HCT116 (cell line): ENCODE measurements at regions not wholly inside any gene's neighbourhood (a gene's known extent, or its start where the extent isn't known, plus 50 kb on each side); places are given as distances from the start of the nearest gene placed in this dataset.
"Not testable (repeated sequence)": the region's sequence is repeated elsewhere in the genome, so short reads cannot be mapped to it uniquely, and the experiment has no call there.

Experiments used
- ATAC-seq: fragments of 200-7000 bp; cut with Tn5 transposase; 2 replicates; pipeline ENCODE4 v1.9.1; 2020; ENCODE audit warnings: mild to moderate bottlenecking, moderate library complexity
- BruUV-seq: library from RNA; stranded (reverse); fragments of 400-500 nt; replicated peaks from 2 replicates; lab custom pipeline; 2021; lab: Mats Ljungman, UMichigan
- CTCF ChIA-PET: fragments of 300-600 bp; sonication (Branson Sonifier 250); formaldehyde crosslinking; loops from one replicate; lab custom pipeline; 2021; ENCODE audit warnings: antibody characterized with exemption; lab: Charles Lee
- POLR2A ChIA-PET: fragments of 300-600, 350-600 bp; sonication (Branson Sonifier 250); formaldehyde crosslinking; loops from one replicate; lab custom pipeline; 2021; ENCODE audit warnings: antibody characterized with exemption; lab: Charles Lee
- RAD21 ChIA-PET, 2 experiments: fragments of 300-600 bp; sonication (Branson Sonifier 250); formaldehyde crosslinking; loops; one replicate each; lab custom pipeline; 2023; ENCODE audit warnings: low total read pairs in 2 of 2; ENCODE audit not compliant: uncharacterized antibody in 2 of 2, unreplicated experiment in 2 of 2, low non-redundant PET in 1 of 2; lab: Charles Lee
- DNase-seq: peaks from one replicate; pipeline ENCODE4 v3.0.0-alpha.2; 2010; ENCODE audit warnings: low read depth, low spot score
- H2AFZ ChIP-seq: fragments of 200-600 bp; shearing (Covaris generic), sonication (generic); 2 replicates; pipeline ENCODE4 v1.6.1; 2017; ENCODE audit warnings: low read depth, mixed run types, mixed read lengths, antibody characterized with exemption, low read length; ENCODE audit not compliant: poor library complexity, severe bottlenecking
- H3K27ac ChIP-seq: 2 replicates; pipeline ENCODE4 v1.5.1; 2012; ENCODE audit warnings: low read depth, low read length
- H3K27me3 ChIP-seq: fragments of 200-600 bp; sonication (generic); 2 replicates; pipeline ENCODE4 v1.6.1; 2016; ENCODE audit warnings: mixed run types, low read length, mixed read lengths; ENCODE audit not compliant: insufficient read depth
- H3K36me3 ChIP-seq, 2 experiments: fragments of 200-500 bp in 1 of 2; fragments of 200-600 bp in 1 of 2; sonication (Bioruptor generic) in 1 of 2; sonication (generic) in 1 of 2; 2 replicates each; pipeline versions ENCODE4 v1.5.1 to v1.6.1; 2014 to 2016; ENCODE audit warnings: low read length in 2 of 2, inconsistent platforms in 1 of 2, mixed read lengths in 1 of 2, mixed run types in 1 of 2; ENCODE audit not compliant: insufficient read depth in 2 of 2, control insufficient read depth in 1 of 2
- H3K4me1 ChIP-seq, 2 experiments: fragments of 200-600 bp in 1 of 2; sonication (generic) in 1 of 2; 2 replicates each; pipeline versions ENCODE4 v1.5.1 to v1.6.1; 2012 to 2017; ENCODE audit warnings: low read length in 2 of 2, inconsistent platforms in 1 of 2, mild to moderate bottlenecking in 1 of 2, mixed read lengths in 1 of 2, mixed run types in 1 of 2, moderate library complexity in 1 of 2; ENCODE audit not compliant: insufficient read depth in 2 of 2, control insufficient read depth in 1 of 2
- H3K4me2 ChIP-seq: fragments of 200-600 bp; sonication (generic); 2 replicates; pipeline ENCODE4 v1.6.1; 2017; ENCODE audit warnings: mixed run types, low read length, mixed read lengths
- H3K4me3 ChIP-seq, 2 experiments: fragments of 200-600 bp in 1 of 2; sonication (generic) in 1 of 2; replicated peaks in 1 of 2; 2 replicates each; pipeline ENCODE4 v1.5.1; 2011 to 2016; ENCODE audit warnings: low read length in 2 of 2, control low read depth in 1 of 2, low read depth in 1 of 2, mild to moderate bottlenecking in 1 of 2, mixed read lengths in 1 of 2, mixed run types in 1 of 2
- H3K79me2 ChIP-seq: fragments of 200-600 bp; sonication (generic); 2 replicates; pipeline ENCODE4 v1.6.1; 2017; ENCODE audit warnings: mild to moderate bottlenecking, mixed run types, low read length, moderate library complexity, mixed read lengths; ENCODE audit not compliant: insufficient read depth
- H3K9ac ChIP-seq: fragments of 200-600 bp; sonication (generic); 2 replicates; pipeline ENCODE4 v1.6.1; 2016; ENCODE audit warnings: low read length, mixed read lengths
- H3K9me2 ChIP-seq: fragments of 200-600 bp; sonication (generic), shearing (Covaris generic); 2 replicates; pipeline ENCODE4 v1.6.1; 2017; ENCODE audit warnings: mixed run types, mild to moderate bottlenecking, moderate library complexity; ENCODE audit not compliant: insufficient read depth
- H3K9me3 ChIP-seq, 2 experiments: fragments of 200-500 bp in 1 of 2; fragments of 200-600 bp in 1 of 2; sonication (Bioruptor generic) in 1 of 2; sonication (generic) in 1 of 2; 2 replicates each; pipeline ENCODE4 v1.6.1; 2014 to 2017; ENCODE audit warnings: low read length in 2 of 2, mixed read lengths in 2 of 2, inconsistent platforms in 1 of 2, low read depth in 1 of 2, mild to moderate bottlenecking in 1 of 2, mixed run types in 1 of 2, moderate library complexity in 1 of 2; ENCODE audit not compliant: control insufficient read depth in 1 of 2, insufficient read depth in 1 of 2
- H4K20me1 ChIP-seq: fragments of 200-600 bp; sonication (generic), shearing (Covaris generic); 2 replicates; pipeline ENCODE4 v1.6.1; 2017; ENCODE audit warnings: mixed run types, mild to moderate bottlenecking, moderate library complexity; ENCODE audit not compliant: insufficient read depth
- CBX3 ChIP-seq: IDR thresholded peaks from 2 replicates; pipeline ENCODE4 v1.6.1; 2012; ENCODE audit warnings: low read depth
- MAX ChIP-seq: IDR thresholded peaks from 2 replicates; pipeline ENCODE4 v1.6.1; 2012
- POLR2A ChIP-seq: IDR thresholded peaks from 2 replicates; pipeline ENCODE4 v1.7.0; 2011; ENCODE audit warnings: borderline replicate concordance; ENCODE audit not compliant: insufficient read depth, insufficient read length; ENCODE audit errors: extremely low read depth
- POLR2AphosphoS5 ChIP-seq: IDR thresholded peaks from 2 replicates; pipeline ENCODE4 v1.6.1; 2011; ENCODE audit warnings: mild to moderate bottlenecking, low read depth, low read length, moderate library complexity
- RAD21 ChIP-seq: IDR thresholded peaks from 2 replicates; pipeline ENCODE4 v1.6.1; 2012; ENCODE audit warnings: low read depth, mild to moderate bottlenecking
- SIN3A ChIP-seq: IDR thresholded peaks from 2 replicates; pipeline ENCODE4 v1.6.1; 2012; ENCODE audit warnings: low read depth
- TCF7L2 ChIP-seq: IDR thresholded peaks from 2 replicates; pipeline ENCODE4 v1.7.0; 2011; ENCODE audit warnings: borderline replicate concordance, inconsistent platforms; ENCODE audit not compliant: insufficient read depth, insufficient read length; ENCODE audit errors: extremely low read depth
- ZBTB33 ChIP-seq: IDR thresholded peaks from 2 replicates; pipeline ENCODE4 v1.6.1; 2011; ENCODE audit warnings: mild to moderate bottlenecking, low read length, moderate library complexity; ENCODE audit not compliant: insufficient replicate concordance; ENCODE audit errors: extremely low read depth
- ZNF274 ChIP-seq: fragments of 200-500 bp; sonication (Bioruptor generic); IDR thresholded peaks from 2 replicates; pipeline ENCODE4 v1.6.1; 2014; ENCODE audit warnings: mild to moderate bottlenecking, low read depth, low read length, inconsistent platforms
- intact Hi-C: fragments of 100-400 bp; cut with micrococcal nuclease; formaldehyde crosslinking; loops from 2 replicates; pipeline ENCODE4 v1.10.0; 2022

GRCh38 chr13:50626101-50626547 is 217.4 kb downstream of the DLEU7 start:
- no peak overlapping the region for H3K27ac ChIP-seq
- TF ChIP-seq ZNF274, result no peak
- TF ChIP-seq MAX, result no peak
- TF ChIP-seq TCF7L2, result no peak
- TF ChIP-seq SIN3A, result no peak
- TF ChIP-seq CBX3, result no peak
- intact Hi-C loops, result no loop called here
- ChIA-PET CTCF (no interaction called here), RAD21 (no interaction called here), POLR2A (interaction anchor here (0.7 kb wide), 1 partner anchor 283 kb away, joined by 3 read pairs; no protein-coding TSS in a partner anchor)
- H3K4me2 ChIP-seq, result no peak overlapping the region
- no peaks in the 10 kb centered on the region for H3K27me3 ChIP-seq
- no TSS peak for BruUV-seq
- H3K36me3 ChIP-seq, result no peaks in the 10 kb centered on the region
- H4K20me1 ChIP-seq, result no peaks in the 10 kb centered on the region
- DNase-seq (no peak), ATAC-seq (no peak)
- H3K9ac ChIP-seq, result no peak overlapping the region
- no peaks in the 10 kb centered on the region for H3K9me3 ChIP-seq
- H2AFZ ChIP-seq, result no peak overlapping the region
- H3K9me2 ChIP-seq, result no peaks in the 10 kb centered on the region
- no peaks in the 10 kb centered on the region for H3K4me1 ChIP-seq
- no peak overlapping the region for H3K4me3 ChIP-seq
- no peaks in the 10 kb centered on the region for H3K79me2 ChIP-seq

- no peak overlapping the region for H2AFZ ChIP-seq
- no peak overlapping the region for H3K4me2 ChIP-seq
- H3K4me3 ChIP-seq, result no peak overlapping the region
- TF ChIP-seq TCF7L2, result no peak
- TF ChIP-seq POLR2A, result no peak
- TF ChIP-seq RAD21, result no peak
- TF ChIP-seq POLR2AphosphoS5, result no peak
- no peak for TF ChIP-seq ZBTB33
- POLR2A ChIA-PET, result no interaction called here
- no peak overlapping the region for H3K9ac ChIP-seq
- no peaks in the 10 kb centered on the region for H3K9me2 ChIP-seq
- intact Hi-C loops, result no loop called here
- no peaks in the 10 kb centered on the region for H3K79me2 ChIP-seq
- RAD21 ChIA-PET, result no interaction called here
- no peaks in the 10 kb centered on the region for H4K20me1 ChIP-seq
- no peaks in the 10 kb centered on the region for H3K9me3 ChIP-seq
- no peaks in the 10 kb centered on the region for H3K27me3 ChIP-seq
- H3K4me1 ChIP-seq, result no peaks in the 10 kb centered on the region
- CTCF ChIA-PET, result no interaction called here
- no peak for ATAC-seq
- DNase-seq, result no peak
- no TSS peak for BruUV-seq
- H3K36me3 ChIP-seq, result no peaks in the 10 kb centered on the region
- H3K27ac ChIP-seq, result no peak overlapping the region
Observed at GRCh38 chr13:50627111-50627510, 216.4 kb downstream of the DLEU7 start.

- H3K9me3 ChIP-seq, H4K20me1 ChIP-seq, ATAC-seq, H3K4me3 ChIP-seq, intact Hi-C loops, POLR2A ChIA-PET, RAD21 ChIA-PET, CTCF ChIA-PET, H3K27ac ChIP-seq, H3K79me2 ChIP-seq, H2AFZ ChIP-seq, H3K4me1 ChIP-seq, H3K4me2 ChIP-seq, H3K27me3 ChIP-seq, BruUV-seq, H3K36me3 ChIP-seq, H3K9me2 ChIP-seq, H3K9ac ChIP-seq, DNase-seq: not testable (repeated sequence)
Observed at GRCh38 chr13:50628512-50628911, 215.0 kb downstream of the DLEU7 start.
